B cell (primary cell): ENCODE measurements at regions not wholly inside any gene's neighbourhood (a gene's known extent, or its start where the extent isn't known, plus 50 kb on each side); places are given as distances from the start of the nearest gene placed in this dataset.
"Not testable (repeated sequence)": the region's sequence is repeated elsewhere in the genome, so short reads cannot be mapped to it uniquely, and the experiment has no call there.

ENCODE experiments used
- EZH2 ChIP-seq: IDR thresholded peaks from 2 replicates; pipeline ENCODE4 v1.6.1; 2012; ENCODE audit warnings: borderline replicate concordance, low read depth, mild to moderate bottlenecking, moderate library complexity, low read length; ENCODE audit not compliant: insufficient read depth, poor library complexity, severe bottlenecking
- TF ChIP-seq, protein P1 (sequence below): fragments of 200-600 bp; IDR thresholded peaks from one replicate; pipeline ENCODE4 v1.8.0; 2022; ENCODE audit warnings: antibody characterized with exemption, mild to moderate bottlenecking

DNA sequence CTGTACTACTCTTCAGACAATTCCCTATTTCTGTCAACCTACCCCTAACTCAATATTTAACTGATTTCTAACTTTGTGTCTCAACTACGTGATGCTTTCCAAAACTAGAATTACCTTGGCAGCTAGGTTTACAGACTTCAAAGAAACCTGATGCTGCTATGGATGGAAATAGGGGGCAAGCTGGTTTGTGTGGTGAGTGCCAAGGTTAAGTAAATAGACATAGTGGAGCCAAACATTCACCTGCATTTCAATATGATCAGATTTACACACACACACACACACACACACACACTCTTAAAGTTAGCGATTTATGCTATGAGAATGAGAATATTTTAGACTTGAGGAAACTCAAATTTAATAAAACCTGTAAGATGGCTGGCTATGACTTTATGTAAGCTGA is 52.1 kb upstream of the POMZP3 start:
- TF ChIP-seq, protein P1, sequence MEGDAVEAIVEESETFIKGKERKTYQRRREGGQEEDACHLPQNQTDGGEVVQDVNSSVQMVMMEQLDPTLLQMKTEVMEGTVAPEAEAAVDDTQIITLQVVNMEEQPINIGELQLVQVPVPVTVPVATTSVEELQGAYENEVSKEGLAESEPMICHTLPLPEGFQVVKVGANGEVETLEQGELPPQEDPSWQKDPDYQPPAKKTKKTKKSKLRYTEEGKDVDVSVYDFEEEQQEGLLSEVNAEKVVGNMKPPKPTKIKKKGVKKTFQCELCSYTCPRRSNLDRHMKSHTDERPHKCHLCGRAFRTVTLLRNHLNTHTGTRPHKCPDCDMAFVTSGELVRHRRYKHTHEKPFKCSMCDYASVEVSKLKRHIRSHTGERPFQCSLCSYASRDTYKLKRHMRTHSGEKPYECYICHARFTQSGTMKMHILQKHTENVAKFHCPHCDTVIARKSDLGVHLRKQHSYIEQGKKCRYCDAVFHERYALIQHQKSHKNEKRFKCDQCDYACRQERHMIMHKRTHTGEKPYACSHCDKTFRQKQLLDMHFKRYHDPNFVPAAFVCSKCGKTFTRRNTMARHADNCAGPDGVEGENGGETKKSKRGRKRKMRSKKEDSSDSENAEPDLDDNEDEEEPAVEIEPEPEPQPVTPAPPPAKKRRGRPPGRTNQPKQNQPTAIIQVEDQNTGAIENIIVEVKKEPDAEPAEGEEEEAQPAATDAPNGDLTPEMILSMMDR: not testable (repeated sequence)
- not testable (repeated sequence) for TF ChIP-seq EZH2
